SU-DHL-6 (cell line): ENCODE measurements at regions not wholly inside any gene's neighbourhood (a gene's known extent, or its start where the extent isn't known, plus 50 kb on each side); places are given as distances from the start of the nearest gene placed in this dataset.

ENCODE experiments used
- H2AFZ ChIP-seq: fragments of 200-600 bp; sonication (generic); 2 replicates; pipeline ENCODE4 v1.6.1; 2014; ENCODE audit warnings: low read depth, mild to moderate bottlenecking, moderate library complexity, mixed read lengths, antibody characterized with exemption, low read length; ENCODE audit not compliant: severe bottlenecking
- H3F3A ChIP-seq: fragments of 200-600 bp; shearing (Covaris generic); 2 replicates; pipeline ENCODE4 v1.6.0; 2016; ENCODE audit warnings: antibody characterized with exemption, mild to moderate bottlenecking; ENCODE audit not compliant: insufficient read depth
- H3K27ac ChIP-seq: fragments of 200-600 bp; sonication (generic); 2 replicates; pipeline ENCODE4 v1.5.1; 2016; ENCODE audit warnings: low read depth, mild to moderate bottlenecking, low read length, moderate library complexity, mixed read lengths
- H3K27me3 ChIP-seq: fragments of 200-600 bp; sonication (generic), shearing (Covaris generic); 2 replicates; pipeline ENCODE4 v1.6.0; 2014; ENCODE audit warnings: mild to moderate bottlenecking, low read length
- H3K36me3 ChIP-seq: fragments of 200-600 bp; sonication (generic); 2 replicates; pipeline ENCODE4 v1.6.1; 2014; ENCODE audit warnings: mild to moderate bottlenecking, low read length, mixed read lengths
- H3K4me2 ChIP-seq: fragments of 300-600, 200-600 bp; shearing (Covaris generic), sonication (generic); 2 replicates; pipeline ENCODE4 v1.6.0; 2014; ENCODE audit warnings: low read length, low read depth, mild to moderate bottlenecking; ENCODE audit not compliant: poor library complexity, severe bottlenecking
- H3K4me3 ChIP-seq: fragments of 200-600 bp; sonication (generic); 2 replicates; pipeline ENCODE4 v1.5.1; 2014; ENCODE audit warnings: antibody characterized with exemption, low read length, mild to moderate bottlenecking, mixed read lengths; ENCODE audit not compliant: insufficient read depth, poor library complexity, severe bottlenecking
- H3K79me2 ChIP-seq: fragments of 200-600 bp; sonication (generic); 2 replicates; pipeline ENCODE4 v1.6.1; 2014; ENCODE audit warnings: mild to moderate bottlenecking, low read length, moderate library complexity; ENCODE audit not compliant: insufficient read depth
- H3K9ac ChIP-seq: fragments of 200-600 bp; sonication (generic); 2 replicates; pipeline ENCODE4 v1.7.0; 2014; ENCODE audit warnings: mild to moderate bottlenecking, low read length
- H3K9me2 ChIP-seq: fragments of 200-600 bp; sonication (generic); replicated peaks from 2 replicates; pipeline ENCODE4 v1.6.1; 2014; ENCODE audit warnings: low read length; ENCODE audit not compliant: insufficient read depth
- H3K9me3 ChIP-seq: fragments of 200-600 bp; sonication (generic); 2 replicates; pipeline ENCODE4 v1.6.1; 2014; ENCODE audit warnings: low read length, mixed read lengths; ENCODE audit not compliant: insufficient read depth
- H4K20me1 ChIP-seq: fragments of 200-600 bp; sonication (generic); 2 replicates; pipeline ENCODE4 v1.6.1; 2014; ENCODE audit warnings: low read depth, mild to moderate bottlenecking, antibody characterized with exemption, low read length, moderate library complexity, mixed read lengths
- EZH2phosphoT487 ChIP-seq: fragments of 200-600 bp; sonication (generic), shearing (Covaris generic); conservative IDR thresholded peaks from 2 replicates; pipeline ENCODE4 v1.6.1; 2018; ENCODE audit warnings: mild to moderate bottlenecking, antibody characterized with exemption, low read length, moderate library complexity, mixed read lengths
- TF ChIP-seq, protein P1 (sequence below): fragments of 200-600 bp; sonication (generic); IDR thresholded peaks from one replicate; pipeline ENCODE4 v1.5.1; 2017; ENCODE audit warnings: antibody characterized with exemption, mild to moderate bottlenecking, low read length, moderate library complexity; ENCODE audit not compliant: insufficient read depth, poor library complexity, severe bottlenecking

DNA sequence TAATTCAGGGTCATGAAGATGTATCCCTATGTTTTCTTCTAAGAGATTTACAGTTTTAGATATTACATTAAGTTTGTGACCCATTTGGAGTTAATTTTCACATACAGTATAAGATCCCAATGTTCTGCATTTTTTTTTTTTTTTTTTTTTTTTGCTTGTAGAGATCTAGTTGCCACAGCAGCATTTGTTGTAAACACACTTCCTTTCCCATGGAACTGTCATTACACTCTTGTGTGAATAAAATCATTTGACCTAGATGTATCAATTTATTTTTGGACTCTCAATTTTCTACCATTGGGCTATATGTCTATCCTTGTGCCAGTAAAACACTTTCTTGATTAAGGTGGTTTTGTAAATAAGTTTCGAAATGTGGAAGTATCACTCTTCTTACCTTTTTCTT is 1107.2 kb downstream of the TECRL start:
- no peak for TF ChIP-seq EZH2phosphoT487
- TF ChIP-seq, protein P1, sequence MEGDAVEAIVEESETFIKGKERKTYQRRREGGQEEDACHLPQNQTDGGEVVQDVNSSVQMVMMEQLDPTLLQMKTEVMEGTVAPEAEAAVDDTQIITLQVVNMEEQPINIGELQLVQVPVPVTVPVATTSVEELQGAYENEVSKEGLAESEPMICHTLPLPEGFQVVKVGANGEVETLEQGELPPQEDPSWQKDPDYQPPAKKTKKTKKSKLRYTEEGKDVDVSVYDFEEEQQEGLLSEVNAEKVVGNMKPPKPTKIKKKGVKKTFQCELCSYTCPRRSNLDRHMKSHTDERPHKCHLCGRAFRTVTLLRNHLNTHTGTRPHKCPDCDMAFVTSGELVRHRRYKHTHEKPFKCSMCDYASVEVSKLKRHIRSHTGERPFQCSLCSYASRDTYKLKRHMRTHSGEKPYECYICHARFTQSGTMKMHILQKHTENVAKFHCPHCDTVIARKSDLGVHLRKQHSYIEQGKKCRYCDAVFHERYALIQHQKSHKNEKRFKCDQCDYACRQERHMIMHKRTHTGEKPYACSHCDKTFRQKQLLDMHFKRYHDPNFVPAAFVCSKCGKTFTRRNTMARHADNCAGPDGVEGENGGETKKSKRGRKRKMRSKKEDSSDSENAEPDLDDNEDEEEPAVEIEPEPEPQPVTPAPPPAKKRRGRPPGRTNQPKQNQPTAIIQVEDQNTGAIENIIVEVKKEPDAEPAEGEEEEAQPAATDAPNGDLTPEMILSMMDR = no peak
- no peak overlapping the region for H3K9ac ChIP-seq
- H3K4me3 ChIP-seq = no peak overlapping the region

DNA sequence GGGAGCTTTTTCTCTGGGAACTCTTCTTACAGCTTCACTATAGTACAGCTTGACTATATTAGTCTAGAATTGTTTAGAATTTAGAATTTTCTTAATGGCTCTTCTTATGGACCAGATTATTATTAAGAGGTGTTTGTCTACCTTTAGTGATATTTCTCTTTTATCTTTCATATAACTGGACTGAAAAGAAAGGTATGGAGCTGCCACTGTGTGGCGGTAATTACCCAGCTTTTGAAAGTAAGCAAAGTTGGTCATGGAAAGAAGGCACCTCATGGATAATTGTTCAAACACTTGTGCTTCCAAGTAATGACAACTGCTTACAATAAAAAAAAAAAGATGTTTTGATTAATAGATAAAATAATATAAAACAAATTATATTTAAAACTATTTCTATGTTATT is 1112.5 kb downstream of the TECRL start:
- Histone ChIP-seq H4K20me1 (no peaks in the 10 kb centered on the region), H2AFZ (no peak overlapping the region), H3K36me3 (no peaks in the 10 kb centered on the region), H3K9me3 (no peaks in the 10 kb centered on the region), H3K27ac (no peak overlapping the region), H3K9me2 (no peaks in the 10 kb centered on the region), H3K9ac (no peak overlapping the region), H3F3A (no peaks in the 10 kb centered on the region), H3K4me3 (no peak overlapping the region), H3K27me3 (no peaks in the 10 kb centered on the region), H3K79me2 (no peaks in the 10 kb centered on the region), H3K4me2 (no peak overlapping the region)
- TF ChIP-seq, protein P1 = no peak
- no peak for TF ChIP-seq EZH2phosphoT487

More for the DNA sequence above, 1107.2 kb downstream of the TECRL start:
- no peaks in the 10 kb centered on the region for H3F3A ChIP-seq
- no peak overlapping the region for H3K27ac ChIP-seq
- H4K20me1 ChIP-seq = no peaks in the 10 kb centered on the region
- no peak overlapping the region for H3K4me2 ChIP-seq
- H3K9me2 ChIP-seq = no peaks in the 10 kb centered on the region
- H3K79me2 ChIP-seq = no peaks in the 10 kb centered on the region
- no peaks in the 10 kb centered on the region for H3K9me3 ChIP-seq
- H2AFZ ChIP-seq = no peak overlapping the region
- H3K36me3 ChIP-seq = no peaks in the 10 kb centered on the region
- no peaks in the 10 kb centered on the region for H3K27me3 ChIP-seq

DNA sequence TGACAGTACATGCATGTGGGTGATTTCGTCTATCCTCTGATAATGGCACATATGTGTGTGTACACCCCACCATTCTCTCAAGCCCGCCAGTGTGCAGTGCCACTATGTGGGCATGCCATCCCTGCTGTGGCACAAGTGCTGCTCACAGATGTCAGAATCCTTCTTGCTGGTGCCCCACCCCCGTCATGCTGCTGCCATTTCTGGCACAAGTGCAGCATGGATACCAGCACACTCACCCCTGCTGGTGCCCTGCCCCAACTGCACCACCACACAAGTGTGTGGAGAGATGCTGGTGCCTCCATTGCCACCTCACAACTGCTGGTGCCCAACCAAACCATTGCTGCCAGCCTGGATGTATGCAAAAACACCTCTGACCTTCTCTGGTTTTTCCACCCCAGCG is 1133.8 kb downstream of the TECRL start:
- TF ChIP-seq, protein P1 = no peak
- TF ChIP-seq EZH2phosphoT487 = no peak
- Histone ChIP-seq H2AFZ (no peak overlapping the region), H3K9me3 (no peaks in the 10 kb centered on the region), H3K4me3 (no peak overlapping the region), H3K9ac (no peak overlapping the region), H3K9me2 (no peaks in the 10 kb centered on the region), H3K36me3 (no peaks in the 10 kb centered on the region), H3K4me2 (no peak overlapping the region), H3K27ac (no peak overlapping the region), H3K27me3 (no peaks in the 10 kb centered on the region), H4K20me1 (no peaks in the 10 kb centered on the region), H3K79me2 (no peaks in the 10 kb centered on the region), H3F3A (no peaks in the 10 kb centered on the region)

DNA sequence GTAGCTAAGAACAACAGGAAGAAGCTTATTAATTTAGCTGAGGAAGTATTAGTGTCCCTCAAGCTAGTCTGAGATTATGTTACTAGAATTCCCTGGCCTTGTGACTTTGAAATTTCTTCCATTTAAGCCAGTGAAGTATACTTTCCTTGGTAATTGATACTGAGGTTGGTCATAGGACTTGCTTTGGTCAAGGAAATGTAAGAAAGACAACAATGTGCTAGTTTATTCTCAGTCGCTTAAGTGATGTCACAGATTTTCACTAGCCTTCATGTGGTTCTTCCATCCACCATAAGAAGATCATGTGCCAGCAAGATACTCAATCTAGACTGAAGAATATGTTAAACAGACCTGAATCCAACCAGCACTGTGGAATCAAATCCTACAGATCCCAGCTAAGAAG is 1140.1 kb downstream of the TECRL start:
- no peaks in the 10 kb centered on the region for H3K36me3 ChIP-seq
- no peak overlapping the region for H3K9ac ChIP-seq
- TF ChIP-seq, protein P1 = no peak
- TF ChIP-seq EZH2phosphoT487 = no peak
- no peak overlapping the region for H3K27ac ChIP-seq
- no peaks in the 10 kb centered on the region for H4K20me1 ChIP-seq
- no peaks in the 10 kb centered on the region for H3K79me2 ChIP-seq
- H3K9me3 ChIP-seq = no peaks in the 10 kb centered on the region
- no peak overlapping the region for H3K4me2 ChIP-seq
- H3K9me2 ChIP-seq = no peaks in the 10 kb centered on the region
- no peaks in the 10 kb centered on the region for H3K27me3 ChIP-seq
- no peak overlapping the region for H2AFZ ChIP-seq
- no peak overlapping the region for H3K4me3 ChIP-seq
- no peaks in the 10 kb centered on the region for H3F3A ChIP-seq
